ENCODE measurements at regions not wholly inside any gene's neighbourhood (a gene's known extent, or its start where the extent isn't known, plus 50 kb on each side); places are given as distances from the start of the nearest gene placed in this dataset.
"Not testable (repeated sequence)": the region's sequence is repeated elsewhere in the genome, so short reads cannot be mapped to it uniquely, and the experiment has no call there.

GRCh38 chr3:64438812-64439211 lies 213.5 kb upstream of the PRICKLE2 start:
- Histone ChIP-seq H3K4me3 (no peak overlapping the region), H3K4me1 (peaks cover 38% of the 10 kb centered on the region), H3K9me3 (0 out of 3 replicates have a peak, but pooled peaks cover 4% of the 10 kb centered on the region), H3K27ac (peak overlapping the region in 1 of 2 experiments; percentile 17; a peak in 1 of 6 replicates), H3K4me2 (no peak overlapping the region)
- DNase-seq (ENCODE audit: low read depth in 1 of 2, low spot score in 1 of 2) = no peak
- no peak for ATAC-seq
- POLR2A ChIA-PET = no interaction called here
- FAIRE-seq = no peak
- 83% methylated on average over 7 of the region's 7 CpGs for WGBS (ENCODE audit: missing lambda C conversion rate)
- TF ChIP-seq MAFK (IDR thresholded peaks at IDR 0.05; ENCODE audit: partially characterized antibody) = no peak
- TF ChIP-seq SMC3 (IDR thresholded peaks at IDR 0.05) = no peak
- no peak for TF ChIP-seq ZFP36 (IDR thresholded peaks at IDR 0.05; ENCODE audit: borderline replicate concordance, partially characterized antibody)
- TF ChIP-seq MYC (IDR thresholded peaks at IDR 0.05; ENCODE audit: borderline replicate concordance, low read length) = no peak
- no peak for TF ChIP-seq MAX (IDR thresholded peaks at IDR 0.05)
- no peak for TF ChIP-seq JUNB (IDR thresholded peaks at IDR 0.05)
- CTCF ChIA-PET = interaction anchor here (0.9 to 1.3 kb wide), 2 partner anchors 29 to 31 kb away, joined by 3 read pairs; no protein-coding TSS in a partner anchor

- TF ChIP-seq PHF8 (IDR thresholded peaks at IDR 0.05; ENCODE audit: borderline replicate concordance, low read depth) (no peak), SMC3 (IDR thresholded peaks at IDR 0.05) (no peak), NFE2L2 (conservative IDR thresholded peaks at IDR 0.05; ENCODE audit: low read length) (no peak), FOXS1 (CRISPR knock-in tag; IDR thresholded peaks at IDR 0.05) (no peak), GATA3 (IDR thresholded peaks at IDR 0.05; ENCODE audit: borderline replicate concordance) (no peak), MAFK (IDR thresholded peaks at IDR 0.05; ENCODE audit: partially characterized antibody) (no peak), ZNF302 (CRISPR knock-in tag; IDR thresholded peaks at IDR 0.05) (no peak), CHD2 (IDR thresholded peaks at IDR 0.05; ENCODE audit: low read length, partially characterized antibody) (no peak), MAX (IDR thresholded peaks at IDR 0.05) (no peak), EP300 (IDR thresholded peaks at IDR 0.05) (no peak), EHF (CRISPR knock-in tag; IDR thresholded peaks at IDR 0.05) (no peak), NR3C1 (IDR thresholded peaks at IDR 0.05) (no peak), ZSCAN20 (CRISPR knock-in tag; IDR thresholded peaks at IDR 0.05) (no peak), TP53 (CRISPR knock-in tag; IDR thresholded peaks at IDR 0.05) (no peak), HOXB5 (CRISPR knock-in tag; IDR thresholded peaks at IDR 0.05) (no peak), CBX2 (IDR thresholded peaks at IDR 0.05; ENCODE audit: borderline replicate concordance, low read depth) (no peak), HOXB13 (CRISPR knock-in tag; IDR thresholded peaks at IDR 0.05; ENCODE audit: low read depth) (no peak), SREBF2 (IDR thresholded peaks at IDR 0.05) (no peak)
- TF ChIP-seq, protein P1, sequence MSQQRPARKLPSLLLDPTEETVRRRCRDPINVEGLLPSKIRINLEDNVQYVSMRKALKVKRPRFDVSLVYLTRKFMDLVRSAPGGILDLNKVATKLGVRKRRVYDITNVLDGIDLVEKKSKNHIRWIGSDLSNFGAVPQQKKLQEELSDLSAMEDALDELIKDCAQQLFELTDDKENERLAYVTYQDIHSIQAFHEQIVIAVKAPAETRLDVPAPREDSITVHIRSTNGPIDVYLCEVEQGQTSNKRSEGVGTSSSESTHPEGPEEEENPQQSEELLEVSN (IDR thresholded peaks at IDR 0.05; ENCODE audit: borderline replicate concordance, low read depth) = no peak
- TF ChIP-seq, protein P2, sequence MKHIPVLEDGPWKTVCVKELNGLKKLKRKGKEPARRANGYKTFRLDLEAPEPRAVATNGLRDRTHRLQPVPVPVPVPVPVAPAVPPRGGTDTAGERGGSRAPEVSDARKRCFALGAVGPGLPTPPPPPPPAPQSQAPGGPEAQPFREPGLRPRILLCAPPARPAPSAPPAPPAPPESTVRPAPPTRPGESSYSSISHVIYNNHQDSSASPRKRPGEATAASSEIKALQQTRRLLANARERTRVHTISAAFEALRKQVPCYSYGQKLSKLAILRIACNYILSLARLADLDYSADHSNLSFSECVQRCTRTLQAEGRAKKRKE (CRISPR knock-in tag; IDR thresholded peaks at IDR 0.05; ENCODE audit: low read depth) = no peak
- DNase-seq (ENCODE audit: low read depth in 1 of 2, low spot score in 1 of 2) = no peak
- Histone ChIP-seq H3K9me3 (0 out of 3 replicates have a peak, but pooled peaks cover 4% of the 10 kb centered on the region), H3K4me3 (no peak overlapping the region), H3K27ac (no peak overlapping the region), H3K4me2 (no peak overlapping the region), H3K4me1 (peaks cover 38% of the 10 kb centered on the region)
- POLR2A ChIA-PET = no interaction called here
- ATAC-seq = no peak
- WGBS (ENCODE audit: missing lambda C conversion rate) = 20% methylated on average over 1 of the region's 1 CpG
- CTCF ChIA-PET = interaction anchor here (1.0 kb wide), 1 partner anchor 46 kb away, joined by 3 read pairs; no protein-coding TSS in a partner anchor
- FAIRE-seq = no peak
Observed at GRCh38 chr3:64438066-64438465, 212.8 kb upstream of the PRICKLE2 start.

DNA sequence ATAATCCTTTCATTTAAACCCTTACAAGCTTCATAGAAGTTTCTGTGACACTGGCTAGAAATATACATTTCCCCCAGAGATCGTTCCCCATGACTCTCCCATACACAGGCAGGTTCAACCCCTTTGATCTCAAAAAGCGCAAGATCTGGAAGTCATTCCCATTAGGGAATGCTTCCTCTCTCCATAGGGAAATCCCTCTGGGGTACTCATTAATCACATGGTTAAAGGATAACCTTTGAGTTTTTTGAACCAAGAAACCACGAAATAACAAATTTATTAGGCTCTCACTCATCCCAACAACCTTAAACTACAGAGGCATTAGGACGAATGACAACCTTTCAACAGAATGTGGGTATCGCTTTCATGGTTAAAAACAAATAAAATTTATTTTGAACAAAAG lies 211.9 kb upstream of the PRICKLE2 start:
- no peak overlapping the region for H3K4me3 ChIP-seq
- H3K4me2 ChIP-seq = peak overlapping the region; percentile 20
- 0 out of 3 replicates have a peak, but pooled peaks cover 4% of the 10 kb centered on the region for H3K9me3 ChIP-seq
- FAIRE-seq = no peak
- ChIA-PET CTCF (no interaction called here), POLR2A (no interaction called here)
- WGBS (ENCODE audit: missing lambda C conversion rate) = 40% methylated on average over 5 of the region's 5 CpGs
- no peak overlapping the region for H3K27ac ChIP-seq
- H3K4me1 ChIP-seq = peaks cover 38% of the 10 kb centered on the region
- TF ChIP-seq FOSB (CRISPR knock-in tag; IDR thresholded peaks at IDR 0.05) = no peak
- no peak for TF ChIP-seq JUNB (IDR thresholded peaks at IDR 0.05)
- TF ChIP-seq EHMT2 (IDR thresholded peaks at IDR 0.05; ENCODE audit: low read depth) = no peak
- TF ChIP-seq SMC3 (IDR thresholded peaks at IDR 0.05) = no peak
- no peak for TF ChIP-seq CTCF (IDR thresholded peaks at IDR 0.05)
- no peak for ATAC-seq
- no peak for DNase-seq (ENCODE audit: low read depth in 1 of 2, low spot score in 1 of 2)

- CTCF ChIA-PET; H3K4me3 ChIP-seq; FAIRE-seq; H3K27ac ChIP-seq; ATAC-seq; H3K4me2 ChIP-seq; POLR2A ChIA-PET; H3K9me3 ChIP-seq; DNase-seq (ENCODE audit: low read depth in 1 of 2, low spot score in 1 of 2): not testable (repeated sequence)
- peaks cover 20% of the 10 kb centered on the region; the same call in 2 of the 3 replicates for H3K4me1 ChIP-seq
- 80% methylated on average over 1 of the region's 2 CpGs for WGBS (ENCODE audit: missing lambda C conversion rate)
Observed at GRCh38 chr3:64435023-64435422, 209.8 kb upstream of the PRICKLE2 start.
